ENCODE measurements at regions not wholly inside any gene's neighbourhood (a gene's known extent, or its start where the extent isn't known, plus 50 kb on each side); places are given as distances from the start of the nearest gene placed in this dataset.

- Histone ChIP-seq H3K4me1 (no peaks in the 10 kb centered on the region), H3K27ac (no peak overlapping the region), H3K27me3 (no peaks in the 10 kb centered on the region), H3K9me3 (peaks cover 0 to 10% (median 10%) of the 10 kb centered on the region in 3 donors), H3K36me3 (no peaks in the 10 kb centered on the region), H3K4me3 (no peak overlapping the region)
- intact Hi-C loops (cut with DNase I), result no loop called here
- WGBS, 2 donors, result 42% methylated on average over 2 of the region's 2 CpGs; no CpG with 5 or more reads in 1 of the 2 donors
- TF ChIP-seq POLR2A (IDR thresholded peaks at IDR 0.05), result no peak
- no peak for TF ChIP-seq CTCF (IDR thresholded peaks at IDR 0.05)
- no peak for DNase-seq
Observed at GRCh38 chr10:56763090-56763489, 402.0 kb upstream of the ZWINT start.

- no peak for TF ChIP-seq CTCF (IDR thresholded peaks at IDR 0.05)
- TF ChIP-seq POLR2A (IDR thresholded peaks at IDR 0.05), result no peak
- H3K4me3 ChIP-seq, result no peak overlapping the region
- intact Hi-C loops (cut with DNase I), result no loop called here
- no peaks in the 10 kb centered on the region for H3K27me3 ChIP-seq
- no peak for DNase-seq
- no peaks in the 10 kb centered on the region for H3K9me3 ChIP-seq
- no peaks in the 10 kb centered on the region for H3K4me1 ChIP-seq
- WGBS, 2 donors, result 24 to 50% methylated on average over 4 of the region's 4 CpGs
- no peak overlapping the region for H3K27ac ChIP-seq
- no peaks in the 10 kb centered on the region for H3K36me3 ChIP-seq
Observed at GRCh38 chr10:56745490-56745889, 384.4 kb upstream of the ZWINT start.

- Histone ChIP-seq H3K4me1 (no peaks in the 10 kb centered on the region), H3K4me3 (no peak overlapping the region), H3K36me3 (no peaks in the 10 kb centered on the region), H3K27ac (no peak overlapping the region), H3K27me3 (no peaks in the 10 kb centered on the region), H3K9me3 (no peaks in the 10 kb centered on the region)
- intact Hi-C loops (cut with DNase I), result no loop called here
- DNase-seq, result no peak
- TF ChIP-seq POLR2A (IDR thresholded peaks at IDR 0.05), result no peak
- TF ChIP-seq CTCF (IDR thresholded peaks at IDR 0.05), result no peak
- WGBS, 2 donors, result 59 to 74% methylated on average over 2 of the region's 2 CpGs
Observed at GRCh38 chr10:56728349-56728748, 367.3 kb upstream of the ZWINT start.

DNA sequence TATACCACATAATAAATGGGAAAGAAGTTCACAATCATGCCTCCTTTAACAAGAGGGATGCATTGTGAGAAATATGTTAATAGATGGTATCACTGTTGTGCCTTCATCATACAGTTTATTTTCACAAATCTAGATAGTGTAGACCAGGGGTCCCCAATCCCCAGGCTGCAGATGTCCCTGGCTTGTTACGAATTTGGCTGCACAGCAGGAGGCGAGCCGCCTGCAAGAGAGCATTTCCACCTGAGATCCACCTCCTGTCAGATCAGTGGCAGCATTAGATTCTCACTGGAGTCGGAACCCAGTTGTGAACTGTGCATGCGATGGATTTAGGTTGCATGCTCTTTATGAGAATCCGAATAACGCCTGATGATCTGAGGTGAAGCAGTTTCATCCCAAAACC is 361.9 kb upstream of the ZWINT start:
- Histone ChIP-seq H3K36me3 (no peaks in the 10 kb centered on the region), H3K9me3 (no peaks in the 10 kb centered on the region), H3K27me3 (no peaks in the 10 kb centered on the region), H3K27ac (no peak overlapping the region), H3K4me3 (no peak overlapping the region), H3K4me1 (no peaks in the 10 kb centered on the region)
- TF ChIP-seq POLR2A (IDR thresholded peaks at IDR 0.05), result no peak
- TF ChIP-seq CTCF (IDR thresholded peaks at IDR 0.05), result no peak
- 69 to 90% methylated on average over 5 to 7 of the region's 7 CpGs for WGBS, 2 donors
- intact Hi-C loops (cut with DNase I), result no loop called here
- DNase-seq, result no peak

- Histone ChIP-seq H3K36me3 (no peaks in the 10 kb centered on the region), H3K27ac (no peak overlapping the region), H3K27me3 (no peaks in the 10 kb centered on the region), H3K9me3 (no peaks in the 10 kb centered on the region), H3K4me1 (no peaks in the 10 kb centered on the region), H3K4me3 (no peak overlapping the region)
- intact Hi-C loops (cut with DNase I), result no loop called here
- TF ChIP-seq CTCF (IDR thresholded peaks at IDR 0.05) (no peak), POLR2A (IDR thresholded peaks at IDR 0.05) (no peak)
- WGBS, 2 donors, result 65 to 71% methylated on average over 2 of the region's 2 CpGs
- no peak for DNase-seq
Observed at GRCh38 chr10:56715262-56715661, 354.2 kb upstream of the ZWINT start.

All from esophagus squamous epithelium (tissue), 5 donors.